GM13976 (cell line): ENCODE measurements at regions not wholly inside any gene's neighbourhood (a gene's known extent, or its start where the extent isn't known, plus 50 kb on each side); places are given as distances from the start of the nearest gene placed in this dataset.

ENCODE experiments used
- DNase-seq: peaks from one replicate; pipeline ENCODE4 v3.0.0; 2012; ENCODE audit warnings: low spot score
- in situ Hi-C: fragments of 300-500 bp; cut with MboI; formaldehyde crosslinking; loops from one replicate; pipeline ENCODE4 v1.12.0; 2022; ENCODE audit warnings: low sequenced_read_pairs, mixed read lengths, inconsistent platforms; ENCODE audit not compliant: unreplicated experiment
- TF ChIP-seq, protein P1 (sequence below): IDR thresholded peaks from 2 replicates; pipeline ENCODE4 v1.5.1; 2012; ENCODE audit warnings: borderline replicate concordance, mild to moderate bottlenecking; ENCODE audit not compliant: insufficient read depth; ENCODE audit errors: extremely low read depth, missing control alignments, control extremely low read depth

DNA sequence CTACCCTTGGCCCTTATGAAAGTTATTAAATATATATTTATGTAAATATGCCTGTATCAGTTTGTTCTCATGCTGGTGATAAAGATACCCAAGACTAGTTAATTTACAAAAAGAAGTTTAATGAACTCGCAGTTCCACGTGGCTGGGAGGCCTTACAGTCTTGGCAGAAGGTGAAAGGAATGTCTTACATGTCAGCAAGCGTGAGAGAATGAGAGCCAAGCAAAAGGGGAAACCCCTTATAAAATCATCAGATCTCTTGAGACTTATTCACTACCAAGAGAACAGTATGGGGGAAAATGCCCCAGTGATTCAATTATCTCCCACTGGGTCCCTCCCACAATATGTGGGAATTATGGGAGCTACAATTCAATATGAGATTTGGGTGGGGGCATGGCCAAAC, 506.0 kb upstream of the ATXN8OS start:
- TF ChIP-seq, protein P1, sequence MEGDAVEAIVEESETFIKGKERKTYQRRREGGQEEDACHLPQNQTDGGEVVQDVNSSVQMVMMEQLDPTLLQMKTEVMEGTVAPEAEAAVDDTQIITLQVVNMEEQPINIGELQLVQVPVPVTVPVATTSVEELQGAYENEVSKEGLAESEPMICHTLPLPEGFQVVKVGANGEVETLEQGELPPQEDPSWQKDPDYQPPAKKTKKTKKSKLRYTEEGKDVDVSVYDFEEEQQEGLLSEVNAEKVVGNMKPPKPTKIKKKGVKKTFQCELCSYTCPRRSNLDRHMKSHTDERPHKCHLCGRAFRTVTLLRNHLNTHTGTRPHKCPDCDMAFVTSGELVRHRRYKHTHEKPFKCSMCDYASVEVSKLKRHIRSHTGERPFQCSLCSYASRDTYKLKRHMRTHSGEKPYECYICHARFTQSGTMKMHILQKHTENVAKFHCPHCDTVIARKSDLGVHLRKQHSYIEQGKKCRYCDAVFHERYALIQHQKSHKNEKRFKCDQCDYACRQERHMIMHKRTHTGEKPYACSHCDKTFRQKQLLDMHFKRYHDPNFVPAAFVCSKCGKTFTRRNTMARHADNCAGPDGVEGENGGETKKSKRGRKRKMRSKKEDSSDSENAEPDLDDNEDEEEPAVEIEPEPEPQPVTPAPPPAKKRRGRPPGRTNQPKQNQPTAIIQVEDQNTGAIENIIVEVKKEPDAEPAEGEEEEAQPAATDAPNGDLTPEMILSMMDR = no peak
- in situ Hi-C loops = no loop called here
- DNase-seq = no peak

- in situ Hi-C loops = no loop called here
- TF ChIP-seq, protein P1 = no peak
- no peak for DNase-seq
Observed at GRCh38 chr13:69600811-69601210, 506.8 kb upstream of the ATXN8OS start.

GRCh38 chr13:69597088-69597487, 510.5 kb upstream of the ATXN8OS start:
- TF ChIP-seq, protein P1 = no peak
- in situ Hi-C loops = no loop called here
- DNase-seq = no peak

GRCh38 chr13:69595181-69595580, 512.4 kb upstream of the ATXN8OS start:
- no peak for DNase-seq
- in situ Hi-C loops = no loop called here
- TF ChIP-seq, protein P1 = no peak

GRCh38 chr13:69591437-69591836, 516.2 kb upstream of the ATXN8OS start:
- in situ Hi-C loops = no loop called here

DNA sequence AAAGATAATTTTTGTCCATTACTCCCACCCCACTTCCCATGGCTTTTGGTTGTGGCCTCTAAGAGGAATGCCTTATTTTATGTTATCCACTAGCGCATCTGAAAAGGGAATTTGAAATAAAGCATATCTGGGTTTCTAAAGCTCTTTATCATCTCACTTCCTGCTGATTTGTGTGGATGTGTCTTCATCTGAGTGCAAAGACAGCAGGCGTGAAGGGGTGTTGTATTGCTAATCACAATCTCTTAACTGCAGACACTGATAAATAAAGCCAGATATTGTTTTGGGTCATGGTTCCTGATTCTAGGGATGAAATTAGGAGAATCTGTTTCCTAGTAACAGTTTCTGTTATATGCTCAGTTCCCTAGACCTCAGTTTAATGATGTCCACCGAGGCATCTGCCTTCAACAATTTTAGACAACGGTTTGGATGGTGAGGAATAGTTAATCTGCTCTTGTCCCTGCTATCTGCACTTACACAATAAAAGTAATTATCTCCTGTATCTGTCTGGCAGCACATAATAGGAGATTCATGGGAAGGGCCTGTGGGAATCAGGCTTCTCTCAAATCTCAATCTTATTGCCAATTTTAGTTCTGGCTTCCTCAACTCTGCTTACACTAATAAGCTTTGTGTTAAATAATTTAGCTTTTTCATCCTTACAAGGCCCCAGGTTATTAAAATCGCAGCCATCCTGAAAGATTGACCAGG, 517.9 kb upstream of the ATXN8OS start:
- in situ Hi-C loops = no loop called here
- no peak for DNase-seq
- TF ChIP-seq, protein P1 = no peak

More at GRCh38 chr13:69591437-69591836, 516.2 kb upstream of the ATXN8OS start:
- TF ChIP-seq, protein P1 = no peak
- DNase-seq = no peak

DNA sequence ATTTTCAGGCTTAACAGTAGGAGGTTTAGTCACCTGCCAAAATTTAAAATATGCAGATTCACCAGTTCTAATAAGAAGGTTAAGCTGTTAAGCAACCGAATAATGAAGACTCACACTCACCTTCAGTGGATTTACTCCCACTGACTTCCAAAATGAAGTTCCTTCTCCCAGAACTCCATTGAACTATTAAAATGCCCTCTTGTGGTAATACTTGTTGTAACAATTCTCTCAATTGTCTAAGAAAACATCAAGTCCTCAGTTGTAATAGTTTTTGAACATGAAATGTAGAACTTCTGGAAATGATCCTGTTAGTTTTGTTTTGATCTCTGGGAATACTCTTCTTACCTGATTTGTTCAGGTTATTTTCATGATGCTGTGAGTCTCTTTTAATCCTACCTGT, 522.0 kb upstream of the ATXN8OS start:
- DNase-seq = no peak
- TF ChIP-seq, protein P1 = no peak
- in situ Hi-C loops = no loop called here
